ENCODE measurements at regions not wholly inside any gene's neighbourhood (a gene's known extent, or its start where the extent isn't known, plus 50 kb on each side); places are given as distances from the start of the nearest gene placed in this dataset.

DNA sequence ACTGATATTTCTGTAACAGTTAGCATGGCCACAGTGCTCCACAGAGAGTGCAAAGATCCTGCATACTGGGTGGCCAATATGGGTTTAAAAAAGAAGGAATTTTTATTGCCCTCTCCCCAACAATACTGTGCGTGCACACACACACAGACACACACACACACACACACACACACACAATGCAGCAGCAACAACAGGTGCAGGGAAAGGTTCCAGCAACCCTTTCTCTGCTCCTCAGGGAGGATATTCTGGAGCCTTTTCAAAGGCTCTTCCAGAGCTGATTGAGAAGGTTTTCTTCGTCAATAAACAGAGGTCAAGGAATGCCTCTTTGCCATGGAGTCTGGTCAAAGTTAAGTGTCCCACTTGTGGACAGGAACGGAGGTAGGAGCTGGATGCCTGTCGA is 84.8 kb upstream of the ZFP42 start:
- TF ChIP-seq, protein P1, sequence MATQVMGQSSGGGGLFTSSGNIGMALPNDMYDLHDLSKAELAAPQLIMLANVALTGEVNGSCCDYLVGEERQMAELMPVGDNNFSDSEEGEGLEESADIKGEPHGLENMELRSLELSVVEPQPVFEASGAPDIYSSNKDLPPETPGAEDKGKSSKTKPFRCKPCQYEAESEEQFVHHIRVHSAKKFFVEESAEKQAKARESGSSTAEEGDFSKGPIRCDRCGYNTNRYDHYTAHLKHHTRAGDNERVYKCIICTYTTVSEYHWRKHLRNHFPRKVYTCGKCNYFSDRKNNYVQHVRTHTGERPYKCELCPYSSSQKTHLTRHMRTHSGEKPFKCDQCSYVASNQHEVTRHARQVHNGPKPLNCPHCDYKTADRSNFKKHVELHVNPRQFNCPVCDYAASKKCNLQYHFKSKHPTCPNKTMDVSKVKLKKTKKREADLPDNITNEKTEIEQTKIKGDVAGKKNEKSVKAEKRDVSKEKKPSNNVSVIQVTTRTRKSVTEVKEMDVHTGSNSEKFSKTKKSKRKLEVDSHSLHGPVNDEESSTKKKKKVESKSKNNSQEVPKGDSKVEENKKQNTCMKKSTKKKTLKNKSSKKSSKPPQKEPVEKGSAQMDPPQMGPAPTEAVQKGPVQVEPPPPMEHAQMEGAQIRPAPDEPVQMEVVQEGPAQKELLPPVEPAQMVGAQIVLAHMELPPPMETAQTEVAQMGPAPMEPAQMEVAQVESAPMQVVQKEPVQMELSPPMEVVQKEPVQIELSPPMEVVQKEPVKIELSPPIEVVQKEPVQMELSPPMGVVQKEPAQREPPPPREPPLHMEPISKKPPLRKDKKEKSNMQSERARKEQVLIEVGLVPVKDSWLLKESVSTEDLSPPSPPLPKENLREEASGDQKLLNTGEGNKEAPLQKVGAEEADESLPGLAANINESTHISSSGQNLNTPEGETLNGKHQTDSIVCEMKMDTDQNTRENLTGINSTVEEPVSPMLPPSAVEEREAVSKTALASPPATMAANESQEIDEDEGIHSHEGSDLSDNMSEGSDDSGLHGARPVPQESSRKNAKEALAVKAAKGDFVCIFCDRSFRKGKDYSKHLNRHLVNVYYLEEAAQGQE (IDR thresholded peaks at IDR 0.05; ENCODE audit: insufficient replicate concordance, low read depth), result no peak
- no peak for TF ChIP-seq CTCF (IDR thresholded peaks at IDR 0.05; ENCODE audit: insufficient read depth, low read length)
- TF ChIP-seq POLR2AphosphoS5 (IDR thresholded peaks at IDR 0.05; ENCODE audit: low read depth), result no peak
- TF ChIP-seq SPI1 (IDR thresholded peaks at IDR 0.05; ENCODE audit: borderline replicate concordance, low read depth), result no peak
